Activated CD4-positive, alpha-beta memory T cell treated with anti-CD3 and anti-CD28 coated beads, Interleukin-2, amount 10 ng/mL, durations not matched to agents 7 days and 5 days (primary cell): ENCODE measurements at regions not wholly inside any gene's neighbourhood (a gene's known extent, or its start where the extent isn't known, plus 50 kb on each side); places are given as distances from the start of the nearest gene placed in this dataset.

Experiments
- CTCF ChIA-PET: fragments of 350-600 bp; sonication (Branson Sonifier 250); formaldehyde crosslinking; loops from one replicate; lab custom pipeline; 2021; ENCODE audit warnings: antibody characterized with exemption, inconsistent platforms; lab: Charles Lee
- POLR2A ChIA-PET: fragments of 350-600 bp; sonication (Branson Sonifier 250); formaldehyde crosslinking; loops from one replicate; lab custom pipeline; 2021; ENCODE audit warnings: antibody characterized with exemption; lab: Charles Lee
- DNase-seq: peaks from one replicate; pipeline ENCODE4 v3.0.0-alpha.2; 2020
- H3K27ac Mint-ChIP-seq: one replicate; pipeline ENCODE4 v1.8.0; 2021; ENCODE audit warnings: mild to moderate bottlenecking, mixed read lengths
- H3K27me3 Mint-ChIP-seq: one replicate; pipeline ENCODE4 v1.8.0; 2021; ENCODE audit warnings: mixed read lengths
- H3K36me3 Mint-ChIP-seq: one replicate; pipeline ENCODE4 v1.8.0; 2021; ENCODE audit warnings: low read depth, mixed read lengths
- H3K4me1 Mint-ChIP-seq: one replicate; pipeline ENCODE4 v1.8.0; 2021; ENCODE audit warnings: mixed read lengths
- H3K4me3 Mint-ChIP-seq: one replicate; pipeline ENCODE4 v1.8.0; 2021; ENCODE audit warnings: mild to moderate bottlenecking, mixed read lengths
- H3K9me3 Mint-ChIP-seq: one replicate; pipeline ENCODE4 v1.8.0; 2021; ENCODE audit warnings: mixed read lengths

- H3K27me3 Mint-ChIP-seq, result no peaks in the 10 kb centered on the region
- CTCF ChIA-PET, result no interaction called here
- no peak overlapping the region for H3K4me3 Mint-ChIP-seq
- no peak for DNase-seq
- peaks cover 12% of the 10 kb centered on the region for H3K36me3 Mint-ChIP-seq
- H3K4me1 Mint-ChIP-seq, result peaks cover under 1% of the 10 kb centered on the region
- POLR2A ChIA-PET, result no interaction called here
- H3K27ac Mint-ChIP-seq, result no peak overlapping the region
- peaks cover 19% of the 10 kb centered on the region for H3K9me3 Mint-ChIP-seq
Observed at GRCh38 chr18:78639006-78639950, 340.3 kb upstream of the SALL3 start.

DNA sequence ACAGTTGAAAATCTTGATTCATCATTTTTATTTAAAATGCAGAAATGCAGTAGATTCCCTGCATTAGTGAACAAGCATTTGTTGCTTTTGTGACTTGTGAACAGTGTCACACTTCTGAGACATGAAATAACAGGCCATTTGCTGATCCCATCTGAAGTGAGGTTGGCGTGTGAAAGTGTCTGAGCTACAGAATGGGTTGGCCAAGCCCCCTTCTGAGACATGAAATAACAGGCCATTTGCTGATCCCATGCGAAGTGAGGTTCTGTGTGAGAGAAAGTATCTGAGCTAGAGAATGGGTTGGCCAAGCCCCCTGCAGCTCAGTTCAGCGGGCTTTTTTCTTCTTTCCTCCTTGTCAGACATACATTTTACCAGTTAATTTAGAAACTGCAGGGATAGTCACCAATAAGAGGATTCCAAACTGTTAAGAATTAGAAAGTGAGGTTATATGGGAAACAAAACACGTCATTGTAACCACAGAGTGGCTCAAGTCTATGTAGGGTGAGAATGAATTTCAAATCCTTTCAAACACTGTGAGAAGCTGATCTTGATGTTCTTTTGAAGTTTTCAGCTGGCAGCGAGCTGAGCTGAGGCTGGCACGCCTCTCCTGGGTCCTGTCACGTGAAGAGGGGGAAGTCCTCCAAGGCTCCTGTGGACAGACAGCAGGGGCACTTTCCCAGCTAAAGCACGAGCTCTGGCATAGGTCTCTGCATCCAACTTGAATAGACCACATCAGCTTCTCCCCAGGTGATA is 339.2 kb upstream of the SALL3 start:
- Mint-ChIP-seq H3K4me3 (no peak overlapping the region), H3K9me3 (peaks cover 17% of the 10 kb centered on the region), H3K4me1 (no peaks in the 10 kb centered on the region), H3K36me3 (peaks cover 12% of the 10 kb centered on the region), H3K27me3 (no peaks in the 10 kb centered on the region), H3K27ac (no peak overlapping the region)
- no peak for DNase-seq
- ChIA-PET POLR2A (no interaction called here), CTCF (no interaction called here)

GRCh38 chr18:78641689-78642231 is 337.9 kb upstream of the SALL3 start:
- H3K9me3 Mint-ChIP-seq, result peaks cover 4% of the 10 kb centered on the region

GRCh38 chr18:78642296-78642951 is 337.2 kb upstream of the SALL3 start:
- CTCF ChIA-PET, result no interaction called here
- no peak overlapping the region for H3K27ac Mint-ChIP-seq
- no peak overlapping the region for H3K4me3 Mint-ChIP-seq
- peaks cover 3% of the 10 kb centered on the region for H3K9me3 Mint-ChIP-seq
- POLR2A ChIA-PET, result no interaction called here
- H3K36me3 Mint-ChIP-seq, result no peaks in the 10 kb centered on the region
- DNase-seq, result no peak
- H3K27me3 Mint-ChIP-seq, result no peaks in the 10 kb centered on the region
- no peaks in the 10 kb centered on the region for H3K4me1 Mint-ChIP-seq

More at GRCh38 chr18:78641689-78642231, 337.9 kb upstream of the SALL3 start:
- Mint-ChIP-seq H3K36me3 (peaks cover under 1% of the 10 kb centered on the region), H3K4me1 (no peaks in the 10 kb centered on the region), H3K27ac (no peak overlapping the region), H3K4me3 (no peak overlapping the region), H3K27me3 (no peaks in the 10 kb centered on the region)
- POLR2A ChIA-PET, result no interaction called here
- CTCF ChIA-PET, result no interaction called here
- DNase-seq, result no peak

- DNase-seq, result no peak
- no peaks in the 10 kb centered on the region for H3K27me3 Mint-ChIP-seq
- CTCF ChIA-PET, result no interaction called here
- POLR2A ChIA-PET, result no interaction called here
- no peaks in the 10 kb centered on the region for H3K36me3 Mint-ChIP-seq
- peaks cover 3% of the 10 kb centered on the region for H3K9me3 Mint-ChIP-seq
- no peak overlapping the region for H3K4me3 Mint-ChIP-seq
- no peaks in the 10 kb centered on the region for H3K4me1 Mint-ChIP-seq
- no peak overlapping the region for H3K27ac Mint-ChIP-seq
Observed at GRCh38 chr18:78643004-78643403, 336.6 kb upstream of the SALL3 start.

DNA sequence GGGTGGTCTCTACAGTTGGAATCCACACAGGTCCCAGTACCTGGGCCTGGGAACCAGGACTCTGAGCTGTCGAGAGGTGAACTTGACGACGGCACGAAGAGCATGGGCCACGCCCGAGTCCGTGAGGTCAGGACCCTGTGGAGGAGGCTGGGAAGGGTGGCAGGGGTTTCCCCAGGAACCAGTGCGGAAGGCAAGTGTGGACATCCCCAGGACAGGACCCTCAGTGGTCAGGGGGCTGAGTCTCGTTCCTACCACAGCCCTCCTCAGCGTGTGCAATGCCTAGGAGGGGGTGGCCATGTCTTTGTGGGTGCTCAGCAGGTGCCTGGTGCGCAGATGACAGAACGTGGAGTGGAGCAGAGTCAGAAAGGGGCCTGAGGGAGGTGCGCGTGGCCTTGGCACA is 335.6 kb upstream of the SALL3 start:
- no peak overlapping the region for H3K27ac Mint-ChIP-seq
- ChIA-PET POLR2A (no interaction called here), CTCF (no interaction called here)
- DNase-seq, result no peak
- H3K4me1 Mint-ChIP-seq, result no peaks in the 10 kb centered on the region
- H3K4me3 Mint-ChIP-seq, result no peak overlapping the region
- H3K36me3 Mint-ChIP-seq, result no peaks in the 10 kb centered on the region
- peaks cover 1% of the 10 kb centered on the region for H3K9me3 Mint-ChIP-seq
- no peaks in the 10 kb centered on the region for H3K27me3 Mint-ChIP-seq

DNA sequence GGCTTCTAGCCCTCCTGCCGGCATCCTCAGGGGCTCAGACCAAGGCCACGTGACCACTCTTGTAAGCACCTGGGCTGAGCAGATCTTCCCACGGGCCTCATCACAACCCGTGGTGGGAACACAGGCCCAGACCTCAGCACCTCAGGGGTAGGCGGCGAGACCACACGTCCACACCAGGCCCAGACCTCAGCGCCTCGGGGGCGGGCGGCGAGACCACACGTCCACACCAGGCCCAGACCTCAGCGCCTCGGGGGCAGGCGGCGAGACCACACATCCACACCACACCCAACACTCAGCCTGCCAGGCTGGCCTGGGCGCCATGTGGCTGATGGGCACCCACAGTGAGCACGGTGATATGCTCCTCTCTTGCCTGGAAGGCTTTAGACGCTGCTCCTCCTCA is 334.4 kb upstream of the SALL3 start:
- H3K27ac Mint-ChIP-seq, result no peak overlapping the region
- POLR2A ChIA-PET, result no interaction called here
- no peaks in the 10 kb centered on the region for H3K9me3 Mint-ChIP-seq
- H3K36me3 Mint-ChIP-seq, result no peaks in the 10 kb centered on the region
- DNase-seq, result no peak
- no peak overlapping the region for H3K4me3 Mint-ChIP-seq
- H3K27me3 Mint-ChIP-seq, result no peaks in the 10 kb centered on the region
- CTCF ChIA-PET, result no interaction called here
- H3K4me1 Mint-ChIP-seq, result no peaks in the 10 kb centered on the region

DNA sequence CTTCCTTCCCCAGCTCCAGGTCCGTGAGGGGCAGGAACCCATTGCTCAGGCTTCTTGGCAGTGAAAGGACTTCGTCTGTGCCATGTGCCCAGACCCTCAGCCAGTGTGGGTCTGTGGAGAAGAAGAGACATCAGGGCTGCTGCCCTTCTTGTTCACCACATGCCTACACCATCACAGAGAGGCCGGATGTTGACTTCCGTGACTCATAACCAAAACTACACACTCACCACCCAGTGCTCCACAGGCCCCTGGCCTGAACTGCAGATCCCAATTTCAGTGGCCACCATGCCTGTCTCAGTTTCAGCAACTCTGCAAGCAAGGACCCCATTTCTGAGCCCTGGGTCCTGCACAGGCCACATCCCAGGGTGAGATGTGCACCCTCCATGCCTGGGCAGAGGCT is 332.6 kb upstream of the SALL3 start:
- H3K27me3 Mint-ChIP-seq, result no peaks in the 10 kb centered on the region

GRCh38 chr18:78649421-78649820 is 330.2 kb upstream of the SALL3 start:
- Mint-ChIP-seq H3K4me3 (no peak overlapping the region), H3K27ac (no peak overlapping the region), H3K9me3 (peaks cover 8% of the 10 kb centered on the region), H3K36me3 (peaks cover 6% of the 10 kb centered on the region), H3K4me1 (no peaks in the 10 kb centered on the region), H3K27me3 (no peaks in the 10 kb centered on the region)
- DNase-seq, result no peak
- POLR2A ChIA-PET, result no interaction called here
- CTCF ChIA-PET, result no interaction called here

More for the DNA sequence above, 332.6 kb upstream of the SALL3 start:
- Mint-ChIP-seq H3K36me3 (peaks cover 2% of the 10 kb centered on the region), H3K27ac (no peak overlapping the region), H3K4me3 (no peak overlapping the region), H3K4me1 (no peaks in the 10 kb centered on the region), H3K9me3 (peaks cover 3% of the 10 kb centered on the region)
- CTCF ChIA-PET, result no interaction called here
- POLR2A ChIA-PET, result no interaction called here
- DNase-seq, result no peak

- no peaks in the 10 kb centered on the region for H3K27me3 Mint-ChIP-seq
- H3K27ac Mint-ChIP-seq, result no peak overlapping the region
- no peak for DNase-seq
- peaks cover 9% of the 10 kb centered on the region for H3K9me3 Mint-ChIP-seq
- ChIA-PET POLR2A (no interaction called here), CTCF (no interaction called here)
- H3K4me3 Mint-ChIP-seq, result no peak overlapping the region
- H3K36me3 Mint-ChIP-seq, result peaks cover 6% of the 10 kb centered on the region
- no peaks in the 10 kb centered on the region for H3K4me1 Mint-ChIP-seq
Observed at GRCh38 chr18:78650926-78651325, 328.7 kb upstream of the SALL3 start.

DNA sequence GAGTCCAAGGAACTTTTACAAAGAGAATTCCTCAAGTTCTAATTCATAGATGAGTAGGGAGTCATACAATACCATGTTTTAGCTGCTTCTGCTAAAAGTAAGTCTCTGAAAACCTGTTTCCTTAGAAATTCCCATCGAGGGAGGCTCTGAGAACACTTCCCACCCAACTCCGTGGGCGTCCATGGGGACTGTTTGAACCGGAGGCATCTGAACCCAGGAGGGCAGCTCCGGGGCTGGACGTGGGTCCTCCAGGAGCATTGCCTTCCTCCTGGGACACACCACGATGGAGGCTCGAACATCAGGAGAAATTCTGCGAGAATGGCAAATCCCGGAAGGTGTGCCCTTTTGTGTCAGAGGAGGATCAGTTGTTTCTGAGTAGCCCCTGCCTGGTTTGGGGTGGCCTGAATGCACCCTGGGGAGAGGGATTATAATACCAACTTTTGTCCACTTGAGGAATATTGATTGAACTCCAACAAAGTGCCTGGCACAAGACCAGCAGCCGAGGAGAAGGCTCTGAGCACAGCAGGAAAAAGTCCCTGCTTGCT is 327.5 kb upstream of the SALL3 start:
- CTCF ChIA-PET, result no interaction called here

GRCh38 chr18:78655921-78656320 is 323.7 kb upstream of the SALL3 start:
- POLR2A ChIA-PET, result no interaction called here
- no peak overlapping the region for H3K27ac Mint-ChIP-seq
- H3K27me3 Mint-ChIP-seq, result no peaks in the 10 kb centered on the region
- no peaks in the 10 kb centered on the region for H3K4me1 Mint-ChIP-seq
- CTCF ChIA-PET, result no interaction called here
- no peak overlapping the region for H3K4me3 Mint-ChIP-seq
- DNase-seq, result no peak
- H3K36me3 Mint-ChIP-seq, result peaks cover 6% of the 10 kb centered on the region
- peaks cover 9% of the 10 kb centered on the region for H3K9me3 Mint-ChIP-seq

More for the DNA sequence above, 327.5 kb upstream of the SALL3 start:
- peaks cover 6% of the 10 kb centered on the region for H3K36me3 Mint-ChIP-seq
- peaks cover 9% of the 10 kb centered on the region for H3K9me3 Mint-ChIP-seq
- no peaks in the 10 kb centered on the region for H3K4me1 Mint-ChIP-seq
- no peak overlapping the region for H3K27ac Mint-ChIP-seq
- POLR2A ChIA-PET, result no interaction called here
- H3K4me3 Mint-ChIP-seq, result no peak overlapping the region
- no peaks in the 10 kb centered on the region for H3K27me3 Mint-ChIP-seq
- DNase-seq, result no peak
